GM13977 (cell line): ENCODE measurements at regions not wholly inside any gene's neighbourhood (a gene's known extent, or its start where the extent isn't known, plus 50 kb on each side); places are given as distances from the start of the nearest gene placed in this dataset.

Experiments
- DNase-seq: peaks from one replicate; pipeline ENCODE4 v3.0.0; 2012; ENCODE audit warnings: low spot score
- CTCF ChIP-seq: IDR thresholded peaks from 2 replicates; pipeline ENCODE4 v1.5.1; 2012; ENCODE audit warnings: mild to moderate bottlenecking, control low read depth; ENCODE audit not compliant: insufficient read depth; ENCODE audit errors: extremely low read depth, missing control alignments
- in situ Hi-C: fragments of 300-500 bp; cut with MboI; formaldehyde crosslinking; loops from one replicate; pipeline ENCODE4 v1.12.0; 2022; ENCODE audit warnings: low sequenced_read_pairs, low pct_unique_long_range_greater_than_20kb, mixed read lengths, inconsistent platforms; ENCODE audit not compliant: unreplicated experiment

GRCh38 chr16:51450376-51450775 is 299.3 kb upstream of the SALL1 start:
- TF ChIP-seq CTCF: no peak
- DNase-seq: no peak
- in situ Hi-C loops: no loop called here

- no peak for TF ChIP-seq CTCF
- DNase-seq: no peak
- in situ Hi-C loops: no loop called here
Observed at GRCh38 chr16:51449441-51449840, 298.4 kb upstream of the SALL1 start.

GRCh38 chr16:51445250-51445649 is 294.2 kb upstream of the SALL1 start:
- in situ Hi-C loops: no loop called here
- TF ChIP-seq CTCF: no peak
- no peak for DNase-seq

- TF ChIP-seq CTCF: no peak
- in situ Hi-C loops: no loop called here
Observed at GRCh38 chr16:51443934-51444333, 292.9 kb upstream of the SALL1 start.

GRCh38 chr16:51442141-51442870 is 291.2 kb upstream of the SALL1 start:
- DNase-seq: no peak
- in situ Hi-C loops: no loop called here
- TF ChIP-seq CTCF: no peak

More at GRCh38 chr16:51443934-51444333, 292.9 kb upstream of the SALL1 start:
- no peak for DNase-seq

GRCh38 chr16:51440131-51440889 is 289.2 kb upstream of the SALL1 start:
- in situ Hi-C loops: no loop called here
- DNase-seq: no peak
- no peak for TF ChIP-seq CTCF
